Astrocyte (in vitro differentiated cells and primary cell): ENCODE measurements at regions not wholly inside any gene's neighbourhood (a gene's known extent, or its start where the extent isn't known, plus 50 kb on each side); places are given as distances from the start of the nearest gene placed in this dataset.
"Not testable (repeated sequence)": the region's sequence is repeated elsewhere in the genome, so short reads cannot be mapped to it uniquely, and the experiment has no call there.

Source experiments
- DNase-seq: peaks from one replicate; pipeline ENCODE4 v3.0.0-alpha.2; 2010; ENCODE audit warnings: low read depth
- FAIRE-seq: peaks from 2 replicates; lab custom pipeline; 2011; peaks lifted over from hg19 to GRCh38; lab: Jason Lieb, UNC
- H2AFZ ChIP-seq: 2 replicates; pipeline ENCODE4 v1.6.0; 2012; ENCODE audit warnings: low read depth, low read length, inconsistent platforms
- H3K27ac ChIP-seq: 2 replicates; pipeline ENCODE4 v1.5.1; 2011; ENCODE audit warnings: low read depth, low read length, inconsistent platforms
- H3K27me3 ChIP-seq: 2 replicates; pipeline ENCODE4 v1.6.0; 2011; ENCODE audit warnings: low read length, inconsistent platforms; ENCODE audit not compliant: insufficient read depth
- H3K36me3 ChIP-seq: 2 replicates; pipeline ENCODE4 v1.5.1; 2011; ENCODE audit warnings: low read length, inconsistent platforms; ENCODE audit not compliant: insufficient read depth
- H3K4me1 ChIP-seq: 2 replicates; pipeline ENCODE4 v1.5.1; 2011; ENCODE audit warnings: low read length, inconsistent platforms; ENCODE audit not compliant: insufficient read depth
- H3K4me2 ChIP-seq: 2 replicates; pipeline ENCODE4 v1.6.0; 2012; ENCODE audit warnings: low read length, inconsistent platforms
- H3K4me3 ChIP-seq: 2 replicates; pipeline ENCODE4 v1.5.1; 2011; ENCODE audit warnings: low read depth, mild to moderate bottlenecking, low read length, inconsistent platforms; ENCODE audit not compliant: insufficient read depth
- H3K79me2 ChIP-seq: 2 replicates; pipeline ENCODE4 v1.6.0; 2012; ENCODE audit warnings: mild to moderate bottlenecking, low read length, inconsistent platforms; ENCODE audit not compliant: insufficient read depth
- H3K9ac ChIP-seq: 2 replicates; pipeline ENCODE4 v1.6.0; 2012; ENCODE audit warnings: mild to moderate bottlenecking, low read length, inconsistent platforms
- H3K9me3 ChIP-seq: 2 replicates; pipeline ENCODE4 v1.5.1; 2012; ENCODE audit warnings: low read depth, mild to moderate bottlenecking, low read length, inconsistent platforms; ENCODE audit not compliant: insufficient read depth
- H4K20me1 ChIP-seq: 2 replicates; pipeline ENCODE4 v1.6.0; 2012; ENCODE audit warnings: low read length, inconsistent platforms; ENCODE audit not compliant: insufficient read depth
- H3K27ac Mint-ChIP-seq: one replicate; pipeline ENCODE4 v1.8.0; 2021; ENCODE audit warnings: mild to moderate bottlenecking, mixed read lengths; ENCODE audit not compliant: unreplicated experiment
- H3K27me3 Mint-ChIP-seq: one replicate; pipeline ENCODE4 v1.8.0; 2021; ENCODE audit warnings: low read depth, mixed read lengths; ENCODE audit not compliant: unreplicated experiment
- H3K36me3 Mint-ChIP-seq: one replicate; pipeline ENCODE4 v1.8.0; 2021; ENCODE audit warnings: low read depth, mixed read lengths; ENCODE audit not compliant: unreplicated experiment
- H3K4me1 Mint-ChIP-seq: one replicate; pipeline ENCODE4 v1.8.0; 2021; ENCODE audit warnings: low read depth, mixed read lengths; ENCODE audit not compliant: unreplicated experiment
- H3K4me3 Mint-ChIP-seq: one replicate; pipeline ENCODE4 v1.8.0; 2021; ENCODE audit warnings: mild to moderate bottlenecking, moderate library complexity, mixed read lengths; ENCODE audit not compliant: unreplicated experiment
- H3K9me3 Mint-ChIP-seq: one replicate; pipeline ENCODE4 v1.8.0; 2021; ENCODE audit warnings: mild to moderate bottlenecking, mixed read lengths; ENCODE audit not compliant: unreplicated experiment
- EZH2 ChIP-seq: IDR thresholded peaks from 2 replicates; pipeline ENCODE4 v1.6.1; 2012; ENCODE audit warnings: mild to moderate bottlenecking, low read length, inconsistent platforms; ENCODE audit not compliant: insufficient read depth
- TF ChIP-seq, protein P1 (sequence below): IDR thresholded peaks from 2 replicates; pipeline ENCODE4 v1.5.1; 2011; ENCODE audit warnings: low read depth, mild to moderate bottlenecking, inconsistent platforms, low read length, moderate library complexity; ENCODE audit not compliant: insufficient read depth

DNA sequence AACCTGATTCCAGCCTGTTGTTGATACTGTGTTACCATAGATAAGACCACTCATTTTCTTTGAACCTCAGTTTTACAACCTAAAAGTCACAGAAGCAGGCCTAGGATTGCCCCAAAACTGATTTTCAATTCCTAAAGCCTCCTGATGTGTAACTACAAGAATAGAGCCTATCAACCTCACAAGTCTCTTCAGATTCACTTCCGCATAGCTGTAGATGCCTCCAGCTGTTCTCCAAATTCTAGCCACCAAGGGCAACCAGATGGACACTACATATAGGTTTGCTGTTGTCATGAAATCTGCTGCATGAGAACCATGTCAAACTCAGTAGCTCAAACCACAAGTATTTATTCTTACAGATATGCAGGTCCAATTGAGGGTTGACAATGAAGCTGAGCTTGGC, 143.5 kb downstream of the SPATA31D1 start:
- FAIRE-seq = no peak
- TF ChIP-seq, protein P1, sequence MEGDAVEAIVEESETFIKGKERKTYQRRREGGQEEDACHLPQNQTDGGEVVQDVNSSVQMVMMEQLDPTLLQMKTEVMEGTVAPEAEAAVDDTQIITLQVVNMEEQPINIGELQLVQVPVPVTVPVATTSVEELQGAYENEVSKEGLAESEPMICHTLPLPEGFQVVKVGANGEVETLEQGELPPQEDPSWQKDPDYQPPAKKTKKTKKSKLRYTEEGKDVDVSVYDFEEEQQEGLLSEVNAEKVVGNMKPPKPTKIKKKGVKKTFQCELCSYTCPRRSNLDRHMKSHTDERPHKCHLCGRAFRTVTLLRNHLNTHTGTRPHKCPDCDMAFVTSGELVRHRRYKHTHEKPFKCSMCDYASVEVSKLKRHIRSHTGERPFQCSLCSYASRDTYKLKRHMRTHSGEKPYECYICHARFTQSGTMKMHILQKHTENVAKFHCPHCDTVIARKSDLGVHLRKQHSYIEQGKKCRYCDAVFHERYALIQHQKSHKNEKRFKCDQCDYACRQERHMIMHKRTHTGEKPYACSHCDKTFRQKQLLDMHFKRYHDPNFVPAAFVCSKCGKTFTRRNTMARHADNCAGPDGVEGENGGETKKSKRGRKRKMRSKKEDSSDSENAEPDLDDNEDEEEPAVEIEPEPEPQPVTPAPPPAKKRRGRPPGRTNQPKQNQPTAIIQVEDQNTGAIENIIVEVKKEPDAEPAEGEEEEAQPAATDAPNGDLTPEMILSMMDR = no peak
- TF ChIP-seq EZH2 = no peak
- no peak overlapping the region for H3K27ac Mint-ChIP-seq
- H3K36me3 Mint-ChIP-seq = peaks cover 1% of the 10 kb centered on the region
- no peak overlapping the region for H2AFZ ChIP-seq
- H3K27ac ChIP-seq = no peak overlapping the region
- no peaks in the 10 kb centered on the region for H3K36me3 ChIP-seq
- H3K27me3 Mint-ChIP-seq = no peaks in the 10 kb centered on the region
- no peaks in the 10 kb centered on the region for H3K27me3 ChIP-seq
- H4K20me1 ChIP-seq = no peaks in the 10 kb centered on the region
- H3K9me3 ChIP-seq = no peaks in the 10 kb centered on the region
- H3K4me2 ChIP-seq = no peak overlapping the region
- no peaks in the 10 kb centered on the region for H3K79me2 ChIP-seq
- no peaks in the 10 kb centered on the region for H3K4me1 Mint-ChIP-seq
- no peak overlapping the region for H3K4me3 ChIP-seq
- no peak overlapping the region for H3K9ac ChIP-seq
- H3K4me3 Mint-ChIP-seq = no peak overlapping the region
- peaks cover 4% of the 10 kb centered on the region for H3K4me1 ChIP-seq
- no peaks in the 10 kb centered on the region for H3K9me3 Mint-ChIP-seq
- DNase-seq = no peak

DNA sequence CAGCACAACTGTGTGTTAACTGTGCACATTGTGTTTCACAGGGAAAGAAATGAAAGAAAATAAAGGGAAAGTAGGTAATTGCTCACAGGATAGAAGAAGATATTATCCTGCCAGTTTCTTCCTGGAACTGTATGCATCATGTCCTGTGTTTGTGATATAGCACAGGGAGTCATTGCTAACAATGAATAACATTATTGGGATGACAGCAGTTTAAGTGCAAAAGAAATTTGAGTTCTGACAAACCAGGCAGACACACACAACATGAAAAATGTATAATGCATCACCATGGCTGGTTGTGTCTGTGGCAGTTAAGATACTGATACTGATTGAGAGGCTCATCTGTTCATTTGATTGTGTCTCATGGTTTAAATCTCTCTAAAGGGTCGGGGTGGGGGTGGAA, 145.4 kb downstream of the SPATA31D1 start:
- Mint-ChIP-seq H3K27me3 (no peaks in the 10 kb centered on the region), H3K36me3 (no peaks in the 10 kb centered on the region), H3K9me3 (no peaks in the 10 kb centered on the region), H3K27ac (no peak overlapping the region), H3K4me1 (no peaks in the 10 kb centered on the region), H3K4me3 (no peak overlapping the region)
- Histone ChIP-seq H3K36me3 (no peaks in the 10 kb centered on the region), H3K4me3 (no peak overlapping the region), H3K4me2 (no peak overlapping the region), H3K4me1 (peaks cover 4% of the 10 kb centered on the region), H4K20me1 (no peaks in the 10 kb centered on the region), H3K9ac (no peak overlapping the region), H3K9me3 (no peaks in the 10 kb centered on the region), H3K27me3 (no peaks in the 10 kb centered on the region), H3K27ac (no peak overlapping the region), H2AFZ (no peak overlapping the region), H3K79me2 (no peaks in the 10 kb centered on the region)
- TF ChIP-seq, protein P1 = no peak
- TF ChIP-seq EZH2 = no peak
- DNase-seq (no peak), FAIRE-seq (no peak)

DNA sequence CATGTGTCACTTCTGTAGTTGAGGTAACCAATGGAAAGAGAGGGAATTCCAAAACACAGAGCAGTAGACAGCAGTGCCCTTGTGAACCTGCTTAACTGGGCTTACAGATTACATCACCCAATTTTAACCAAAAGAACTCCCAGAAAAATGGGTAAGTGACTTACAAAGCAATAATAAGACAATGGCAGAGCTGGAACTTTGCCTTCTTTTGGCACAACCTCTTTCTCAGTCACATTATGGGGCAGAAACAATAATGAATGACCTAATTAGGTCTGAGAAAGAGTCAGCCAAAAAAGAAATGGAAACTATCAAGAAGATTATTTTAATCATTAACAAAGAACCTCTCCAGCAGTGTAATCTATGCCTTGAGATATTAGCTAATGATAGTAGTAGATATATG, 146.5 kb downstream of the SPATA31D1 start:
- Mint-ChIP-seq H3K4me1 (no peaks in the 10 kb centered on the region), H3K9me3 (no peaks in the 10 kb centered on the region), H3K27me3 (no peaks in the 10 kb centered on the region), H3K4me3 (no peak overlapping the region), H3K27ac (no peak overlapping the region), H3K36me3 (no peaks in the 10 kb centered on the region)
- DNase-seq = no peak
- Histone ChIP-seq H3K4me1 (peaks cover 4% of the 10 kb centered on the region), H3K27me3 (no peaks in the 10 kb centered on the region), H4K20me1 (no peaks in the 10 kb centered on the region), H3K9ac (no peak overlapping the region), H3K4me3 (no peak overlapping the region), H3K27ac (no peak overlapping the region), H2AFZ (no peak overlapping the region), H3K36me3 (no peaks in the 10 kb centered on the region), H3K79me2 (no peaks in the 10 kb centered on the region), H3K9me3 (no peaks in the 10 kb centered on the region), H3K4me2 (no peak overlapping the region)
- TF ChIP-seq, protein P1 = no peak
- no peak for TF ChIP-seq EZH2
- no peak for FAIRE-seq

DNA sequence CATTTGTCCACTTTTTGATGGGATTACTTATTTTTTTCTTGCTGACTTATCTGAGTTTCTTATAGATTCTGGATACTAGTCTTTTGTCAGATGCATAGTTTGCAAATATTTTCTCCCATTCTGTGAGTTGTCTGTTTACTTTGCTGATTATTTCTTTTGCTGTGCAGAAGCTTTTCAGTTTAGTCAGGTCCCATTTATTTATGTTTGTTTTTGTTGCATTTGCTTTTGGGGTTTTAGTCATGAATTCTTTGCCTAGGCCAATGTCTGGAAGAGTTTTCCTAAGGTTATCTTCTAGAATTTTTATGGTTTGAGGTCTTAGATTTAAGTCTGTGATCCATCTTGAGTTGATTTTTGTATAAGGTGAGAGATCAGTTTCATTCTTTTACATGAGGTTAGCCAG, 149.5 kb downstream of the SPATA31D1 start:
- not testable (repeated sequence) for H3K9ac ChIP-seq, H3K4me3 ChIP-seq, H2AFZ ChIP-seq, H3K9me3 ChIP-seq, H3K36me3 ChIP-seq, H3K27me3 Mint-ChIP-seq, DNase-seq, H3K79me2 ChIP-seq, H3K9me3 Mint-ChIP-seq, H3K4me1 Mint-ChIP-seq, H3K27ac Mint-ChIP-seq, H3K27me3 ChIP-seq, H3K4me3 Mint-ChIP-seq, H3K4me1 ChIP-seq, H3K4me2 ChIP-seq, H3K27ac ChIP-seq, FAIRE-seq, H3K36me3 Mint-ChIP-seq, H4K20me1 ChIP-seq
